SJCRH30 (cell line): ENCODE measurements at regions not wholly inside any gene's neighbourhood (a gene's known extent, or its start where the extent isn't known, plus 50 kb on each side); places are given as distances from the start of the nearest gene placed in this dataset.

ENCODE experiments used
- DNase-seq, 2 experiments: peaks; one replicate each; pipeline ENCODE4 v3.0.0-alpha.2; 2015 to 2020
- H3K27ac ChIP-seq: fragments of 250-450 bp; sonication (Bioruptor Pico); 2 replicates; pipeline ENCODE4 v1.5.1; 2020; ENCODE audit warnings: mild to moderate bottlenecking, moderate library complexity
- H3K27me3 ChIP-seq: fragments of 250-450 bp; sonication (Bioruptor Pico); 2 replicates; pipeline ENCODE4 v1.5.1; 2020; ENCODE audit warnings: mild to moderate bottlenecking, moderate library complexity
- H3K36me3 ChIP-seq: fragments of 250-450 bp; sonication (Bioruptor Pico); 2 replicates; pipeline ENCODE4 v1.5.1; 2020; ENCODE audit warnings: mild to moderate bottlenecking, moderate library complexity
- H3K4me1 ChIP-seq: fragments of 250-450 bp; sonication (Bioruptor Pico); 2 replicates; pipeline ENCODE4 v1.5.1; 2020; ENCODE audit warnings: mild to moderate bottlenecking, moderate library complexity
- H3K4me3 ChIP-seq: fragments of 250-450 bp; sonication (Bioruptor Pico); 2 replicates; pipeline ENCODE4 v1.5.1; 2020; ENCODE audit warnings: mild to moderate bottlenecking, moderate library complexity
- H3K9me3 ChIP-seq: fragments of 250-450 bp; sonication (Bioruptor Pico); replicated peaks from 2 replicates; pipeline ENCODE4 v1.5.1; 2020; ENCODE audit warnings: mild to moderate bottlenecking, moderate library complexity

DNA sequence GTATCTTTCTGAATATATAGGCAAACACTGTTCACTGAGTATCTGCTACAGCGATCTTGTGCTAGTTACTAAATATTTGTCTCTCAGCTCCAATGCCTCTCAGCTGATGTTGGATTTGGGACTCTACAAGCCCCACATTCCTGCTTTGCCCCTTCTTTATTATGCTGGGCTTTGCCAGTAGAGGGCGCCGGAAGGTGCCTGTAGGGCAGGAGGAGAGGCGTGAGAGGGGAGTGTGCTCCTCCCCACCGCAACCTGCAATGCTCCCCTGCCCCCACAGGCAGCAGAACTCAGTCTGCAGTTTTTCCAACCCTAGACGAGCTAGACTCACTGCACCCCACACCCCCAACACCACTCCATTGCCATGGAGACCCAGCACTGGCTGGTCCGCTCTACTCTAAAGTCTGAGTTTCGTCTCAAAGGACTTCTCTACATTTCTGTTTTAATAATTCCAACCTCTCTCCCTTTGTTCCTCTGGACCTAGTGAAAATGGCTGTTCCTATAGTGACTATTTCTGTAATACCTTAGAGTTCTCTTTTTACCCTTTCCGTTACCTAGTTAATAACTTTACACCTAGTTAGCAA is 337.6 kb downstream of the CCSER2 start:
- Histone ChIP-seq H3K4me3 (no peak overlapping the region), H3K27ac (no peak overlapping the region), H3K9me3 (no peaks in the 10 kb centered on the region), H3K27me3 (no peaks in the 10 kb centered on the region), H3K36me3 (no peaks in the 10 kb centered on the region), H3K4me1 (no peaks in the 10 kb centered on the region)
- peak; percentile 20 to 46 for DNase-seq

DNA sequence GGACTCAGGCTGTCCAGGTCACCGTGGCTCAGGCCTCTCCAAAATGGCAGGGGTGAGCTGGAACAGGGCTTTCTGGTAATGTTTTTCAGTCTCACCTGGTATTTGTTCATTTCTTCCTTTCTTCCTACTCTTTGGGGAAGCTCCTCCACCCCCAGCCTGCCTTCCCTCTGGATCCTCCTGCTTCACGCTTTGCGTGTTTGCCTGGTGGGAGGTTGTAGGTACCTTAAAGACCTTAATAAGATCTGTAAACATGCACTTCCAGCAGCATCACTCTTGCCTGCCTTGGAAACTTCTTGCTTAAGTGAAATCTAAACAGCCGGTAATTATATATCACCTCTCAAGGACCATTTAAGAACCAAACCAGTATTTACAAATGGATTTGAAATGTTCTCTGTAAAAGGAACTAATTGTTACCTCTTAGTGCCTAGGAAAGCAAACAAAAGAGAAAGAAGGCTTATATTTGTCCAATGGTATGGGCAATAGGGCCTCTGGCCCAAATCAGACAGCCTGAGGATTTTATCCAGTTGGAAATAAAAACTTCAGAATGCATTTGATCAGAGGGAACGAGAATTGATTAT is 339.9 kb downstream of the CCSER2 start:
- DNase-seq: no peak
- Histone ChIP-seq H3K36me3 (no peaks in the 10 kb centered on the region), H3K27ac (no peak overlapping the region), H3K4me1 (no peaks in the 10 kb centered on the region), H3K27me3 (no peaks in the 10 kb centered on the region), H3K9me3 (no peaks in the 10 kb centered on the region), H3K4me3 (no peak overlapping the region)

DNA sequence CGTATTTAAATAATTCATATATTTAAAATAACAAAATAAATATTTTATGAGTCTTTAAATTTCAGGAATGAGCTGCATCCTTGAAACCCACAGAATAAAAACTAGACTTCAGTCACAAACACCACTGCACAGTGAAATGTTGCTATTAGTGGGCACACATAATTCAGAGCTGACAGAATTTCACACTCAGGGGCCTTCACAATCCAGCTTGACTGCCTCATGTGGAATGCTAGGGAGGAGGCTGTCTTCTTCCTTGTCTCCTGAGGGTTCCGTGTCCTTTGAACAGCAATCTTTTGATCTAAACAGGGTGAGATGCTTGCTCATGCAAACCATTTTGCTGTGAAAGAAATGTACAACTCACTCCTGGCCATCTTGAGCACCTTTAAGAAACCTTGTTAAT is 346.7 kb downstream of the CCSER2 start:
- no peaks in the 10 kb centered on the region for H3K27me3 ChIP-seq
- no peak overlapping the region for H3K27ac ChIP-seq
- H3K36me3 ChIP-seq: no peaks in the 10 kb centered on the region
- no peak overlapping the region for H3K4me3 ChIP-seq
- no peak for DNase-seq
- H3K9me3 ChIP-seq: no peaks in the 10 kb centered on the region
- H3K4me1 ChIP-seq: no peaks in the 10 kb centered on the region

DNA sequence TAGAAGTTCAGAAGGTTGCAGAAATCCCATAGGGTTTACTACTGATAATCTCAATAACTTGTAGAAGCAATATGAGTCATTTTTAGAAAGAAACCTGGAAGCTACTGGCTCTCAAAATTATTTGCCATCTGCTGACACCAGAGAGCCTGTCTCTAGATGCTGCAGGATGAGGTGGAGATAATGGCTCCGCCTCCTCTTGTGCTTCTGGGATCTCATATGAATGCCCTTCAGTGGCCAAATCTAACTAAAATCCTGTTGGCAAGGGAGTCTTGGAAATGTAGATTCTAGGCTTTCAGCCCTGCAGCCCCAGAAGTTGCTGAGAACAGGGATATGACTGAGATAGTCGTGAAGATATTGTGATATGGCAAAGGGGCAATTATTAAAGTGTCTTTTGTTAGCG is 348.1 kb downstream of the CCSER2 start:
- no peak overlapping the region for H3K4me3 ChIP-seq
- DNase-seq: no peak
- H3K9me3 ChIP-seq: no peaks in the 10 kb centered on the region
- no peak overlapping the region for H3K27ac ChIP-seq
- H3K4me1 ChIP-seq: no peaks in the 10 kb centered on the region
- H3K36me3 ChIP-seq: no peaks in the 10 kb centered on the region
- no peaks in the 10 kb centered on the region for H3K27me3 ChIP-seq

DNA sequence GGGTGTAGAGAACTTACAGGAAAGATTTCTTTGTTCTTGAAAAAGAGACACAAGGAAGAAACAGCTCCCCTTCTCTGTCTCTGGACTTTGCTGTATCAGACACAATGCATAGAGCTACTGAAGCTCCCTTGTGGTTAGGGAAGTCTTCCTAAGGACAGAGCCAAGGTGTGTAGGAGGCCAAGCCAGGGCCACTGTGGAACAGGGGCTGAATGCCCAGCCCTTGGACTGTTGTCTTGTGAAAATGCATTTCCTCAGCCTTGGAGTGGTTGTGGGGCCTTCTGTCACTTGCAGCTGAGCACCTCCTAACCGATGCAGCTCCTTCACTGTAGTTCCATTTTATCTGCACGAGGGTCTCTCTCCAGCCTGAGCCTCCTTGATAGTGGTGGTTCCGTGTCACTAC is 353.4 kb downstream of the CCSER2 start:
- Histone ChIP-seq H3K4me3 (no peak overlapping the region), H3K27me3 (no peaks in the 10 kb centered on the region), H3K27ac (peak overlapping the region; percentile 21; the same call in 1 of the 2 replicates), H3K4me1 (peaks cover 14% of the 10 kb centered on the region; the same call in 1 of the 2 replicates), H3K9me3 (no peaks in the 10 kb centered on the region), H3K36me3 (no peaks in the 10 kb centered on the region)
- no peak for DNase-seq

DNA sequence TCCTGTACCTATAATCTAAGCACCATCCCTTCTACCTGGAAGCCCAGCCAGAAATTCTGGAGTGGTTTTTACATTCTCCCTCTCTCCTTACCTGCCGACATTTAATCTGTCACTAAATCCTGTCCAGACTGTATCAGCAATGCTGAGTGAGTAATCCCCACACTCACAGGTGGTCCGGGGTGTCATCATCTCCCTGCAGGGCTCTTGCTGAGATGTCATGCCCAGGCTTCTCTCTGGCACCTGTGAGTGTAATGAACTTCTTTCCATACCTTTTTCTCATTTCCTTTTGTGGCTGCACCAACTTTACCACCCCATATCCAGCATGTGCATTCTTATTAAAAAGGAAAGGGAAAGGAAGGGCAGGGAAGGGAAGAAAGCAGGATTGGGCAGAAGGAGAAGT is 355.2 kb downstream of the CCSER2 start:
- DNase-seq: no peak
- peaks cover 14% of the 10 kb centered on the region; the same call in 1 of the 2 replicates for H3K4me1 ChIP-seq
- peak overlapping the region; percentile 85 for H3K27ac ChIP-seq
- no peaks in the 10 kb centered on the region for H3K27me3 ChIP-seq
- no peaks in the 10 kb centered on the region for H3K36me3 ChIP-seq
- H3K4me3 ChIP-seq: no peak overlapping the region
- no peaks in the 10 kb centered on the region for H3K9me3 ChIP-seq

DNA sequence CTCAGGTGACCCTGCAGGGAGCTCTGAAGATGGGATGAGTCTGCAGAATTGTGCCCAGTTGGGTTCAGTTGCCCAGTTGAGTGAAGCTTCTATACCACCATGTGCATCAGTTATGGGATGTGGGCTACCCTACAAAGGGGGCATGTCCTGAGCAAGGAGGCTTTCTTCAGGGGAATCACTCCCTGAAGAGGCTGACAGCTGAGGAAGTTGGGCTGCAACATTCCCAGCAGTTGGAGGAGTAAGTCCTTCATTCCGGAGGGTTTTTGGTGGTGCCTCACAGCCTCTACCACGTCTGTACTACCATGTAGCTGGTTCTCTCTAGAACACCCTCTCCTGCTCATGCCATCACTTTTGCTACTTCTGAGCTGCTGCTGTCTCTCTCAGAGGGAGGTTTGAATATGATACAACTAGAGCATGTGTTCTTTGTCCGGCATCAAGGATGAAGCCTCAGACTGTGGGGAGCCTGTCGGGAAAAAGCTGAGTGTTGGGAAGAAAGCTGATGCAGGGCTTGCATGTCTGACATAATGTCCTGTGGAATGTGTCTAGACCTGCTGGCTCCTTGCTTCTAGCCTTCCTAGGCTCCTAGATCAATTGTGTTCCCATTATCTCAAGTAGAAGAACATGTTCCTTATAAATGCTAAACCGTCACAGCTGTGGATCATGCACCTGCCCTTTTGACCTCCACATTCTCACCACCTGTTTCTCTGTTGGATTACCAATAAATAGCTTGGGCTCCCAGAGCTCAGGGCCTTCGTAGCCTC is 355.8 kb downstream of the CCSER2 start:
- no peaks in the 10 kb centered on the region for H3K36me3 ChIP-seq
- no peaks in the 10 kb centered on the region for H3K9me3 ChIP-seq
- peak; percentile 43 to 56 for DNase-seq
- no peaks in the 10 kb centered on the region for H3K27me3 ChIP-seq
- peak overlapping the region; percentile 85 for H3K27ac ChIP-seq
- H3K4me3 ChIP-seq: no peak overlapping the region
- H3K4me1 ChIP-seq: peaks cover 14% of the 10 kb centered on the region; the same call in 1 of the 2 replicates

DNA sequence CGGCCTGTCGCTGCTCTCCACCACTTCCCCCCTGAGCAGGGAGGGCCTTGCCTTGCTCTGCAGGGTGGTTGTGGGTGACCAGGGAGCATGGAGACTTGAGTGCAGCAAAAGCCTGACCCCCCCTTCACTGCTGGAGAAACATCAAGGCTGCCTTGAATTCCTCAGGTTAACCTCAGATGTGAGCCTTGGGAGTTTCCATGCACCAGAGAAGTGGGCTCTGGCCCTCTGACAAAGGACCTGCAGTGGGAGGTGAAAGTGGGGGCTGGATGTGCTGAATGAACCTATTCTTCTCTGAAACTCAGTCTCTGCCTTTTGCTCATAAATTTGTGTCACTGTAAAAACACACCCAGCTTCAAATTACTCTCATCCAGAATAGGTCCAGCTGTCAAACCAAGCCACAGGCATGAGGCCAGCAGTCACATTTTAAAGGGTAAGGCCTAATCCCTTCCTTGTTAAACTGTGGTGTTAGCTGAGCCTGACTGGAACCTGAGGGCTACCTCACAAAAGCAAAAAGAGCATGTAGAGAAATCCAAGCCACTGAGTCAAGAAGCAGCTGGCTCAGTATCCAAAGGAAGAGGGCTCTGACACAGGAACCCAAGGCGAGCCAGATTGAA is 356.8 kb downstream of the CCSER2 start:
- H3K36me3 ChIP-seq: no peaks in the 10 kb centered on the region
- peaks cover 14% of the 10 kb centered on the region; the same call in 1 of the 2 replicates for H3K4me1 ChIP-seq
- H3K27me3 ChIP-seq: no peaks in the 10 kb centered on the region
- H3K4me3 ChIP-seq: no peak overlapping the region
- no peaks in the 10 kb centered on the region for H3K9me3 ChIP-seq
- DNase-seq: peak; percentile 60 to 82
- peak overlapping the region; percentile 85 for H3K27ac ChIP-seq

DNA sequence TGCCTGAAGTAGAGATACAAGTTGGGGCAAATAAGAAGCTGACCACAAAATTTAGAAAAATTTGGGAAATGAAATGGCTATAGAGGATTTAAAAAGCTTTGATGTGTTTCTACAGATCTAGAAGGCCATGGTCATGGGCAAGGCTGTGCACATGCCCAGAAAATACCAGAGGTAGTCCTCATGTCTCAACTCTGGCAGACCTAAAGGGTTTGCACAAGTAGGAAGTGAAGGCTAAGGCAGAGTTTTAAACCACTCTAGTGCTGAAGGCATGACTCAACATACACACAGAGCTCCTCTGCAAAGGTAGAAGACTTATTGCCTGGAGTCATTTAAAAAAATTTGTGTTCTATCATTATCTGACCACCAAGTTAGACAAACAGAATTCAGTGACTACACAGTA is 364.6 kb downstream of the CCSER2 start:
- Histone ChIP-seq H3K4me3 (no peak overlapping the region), H3K36me3 (no peaks in the 10 kb centered on the region), H3K4me1 (no peaks in the 10 kb centered on the region), H3K27me3 (no peaks in the 10 kb centered on the region), H3K27ac (no peak overlapping the region), H3K9me3 (no peaks in the 10 kb centered on the region)
- no peak for DNase-seq

DNA sequence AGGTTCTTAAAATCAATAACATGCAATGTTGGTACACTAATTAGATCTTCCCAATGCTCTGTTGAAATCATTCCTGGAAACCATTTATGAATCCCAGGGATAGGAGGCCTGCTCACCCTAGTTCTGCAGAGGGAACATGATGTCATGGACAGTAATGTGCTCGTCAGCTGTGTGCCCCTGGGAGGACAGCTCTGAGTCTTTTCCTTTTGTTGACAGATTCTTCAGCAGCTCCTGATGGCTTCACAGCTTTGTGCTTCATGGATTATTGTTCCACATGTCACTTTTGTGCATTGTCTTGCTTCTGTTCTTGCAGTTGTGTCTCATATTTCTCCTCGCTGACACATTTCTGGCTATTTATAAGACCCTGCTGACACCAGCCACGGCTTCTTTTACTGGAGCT is 367.5 kb downstream of the CCSER2 start:
- no peak overlapping the region for H3K27ac ChIP-seq
- H3K27me3 ChIP-seq: no peaks in the 10 kb centered on the region
- no peak overlapping the region for H3K4me3 ChIP-seq
- H3K9me3 ChIP-seq: no peaks in the 10 kb centered on the region
- DNase-seq: peak in 1 of 2 experiments; percentile 20
- H3K4me1 ChIP-seq: no peaks in the 10 kb centered on the region
- no peaks in the 10 kb centered on the region for H3K36me3 ChIP-seq

DNA sequence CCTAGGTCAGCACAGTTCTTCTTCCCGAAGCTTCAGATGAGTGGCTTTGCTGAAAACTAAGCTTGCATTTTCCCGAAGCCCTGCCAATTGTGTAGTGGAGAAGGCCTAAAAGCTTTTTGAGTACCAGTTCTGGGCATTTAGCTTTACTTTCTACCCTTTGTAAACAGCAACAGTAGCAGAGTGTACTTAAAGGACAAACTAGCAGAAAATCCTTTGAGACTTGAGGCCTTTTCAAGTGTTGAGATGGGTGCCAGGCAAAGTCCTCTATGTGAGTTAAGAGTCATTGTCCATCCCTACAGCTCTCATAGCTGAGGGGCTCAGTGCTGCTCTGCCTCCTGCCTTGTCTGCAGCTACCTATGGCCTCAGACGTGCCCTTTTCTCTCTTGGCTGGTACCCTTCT is 368.2 kb downstream of the CCSER2 start:
- H3K27me3 ChIP-seq: no peaks in the 10 kb centered on the region
- H3K27ac ChIP-seq: no peak overlapping the region
- DNase-seq: no peak

DNA sequence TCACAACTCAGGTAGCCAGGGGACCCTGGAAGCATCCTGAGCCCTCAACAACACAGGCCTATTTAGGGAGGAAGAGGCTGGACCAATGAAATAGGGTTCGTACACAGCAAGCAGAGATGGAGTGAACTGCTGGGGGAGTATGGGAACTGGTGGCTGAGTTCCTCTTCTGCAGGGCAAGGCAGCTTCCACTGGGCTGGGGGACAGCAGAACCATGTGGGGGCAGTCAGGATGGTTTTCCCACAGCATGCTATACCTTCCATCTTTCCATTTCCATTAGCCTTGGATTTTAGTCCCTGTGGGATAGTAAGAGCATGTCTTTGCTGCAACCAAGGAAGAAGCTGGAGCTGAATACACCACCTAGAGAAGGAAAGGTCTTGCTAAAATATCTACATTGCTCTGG is 370.6 kb downstream of the CCSER2 start:
- H3K36me3 ChIP-seq: no peaks in the 10 kb centered on the region
- no peaks in the 10 kb centered on the region for H3K27me3 ChIP-seq
- no peak overlapping the region for H3K4me3 ChIP-seq
- no peaks in the 10 kb centered on the region for H3K4me1 ChIP-seq
- DNase-seq: no peak
- no peak overlapping the region for H3K27ac ChIP-seq
- no peaks in the 10 kb centered on the region for H3K9me3 ChIP-seq

More for the DNA sequence above, 368.2 kb downstream of the CCSER2 start:
- H3K9me3 ChIP-seq: no peaks in the 10 kb centered on the region
- H3K4me3 ChIP-seq: no peak overlapping the region
- no peaks in the 10 kb centered on the region for H3K36me3 ChIP-seq
- H3K4me1 ChIP-seq: no peaks in the 10 kb centered on the region

DNA sequence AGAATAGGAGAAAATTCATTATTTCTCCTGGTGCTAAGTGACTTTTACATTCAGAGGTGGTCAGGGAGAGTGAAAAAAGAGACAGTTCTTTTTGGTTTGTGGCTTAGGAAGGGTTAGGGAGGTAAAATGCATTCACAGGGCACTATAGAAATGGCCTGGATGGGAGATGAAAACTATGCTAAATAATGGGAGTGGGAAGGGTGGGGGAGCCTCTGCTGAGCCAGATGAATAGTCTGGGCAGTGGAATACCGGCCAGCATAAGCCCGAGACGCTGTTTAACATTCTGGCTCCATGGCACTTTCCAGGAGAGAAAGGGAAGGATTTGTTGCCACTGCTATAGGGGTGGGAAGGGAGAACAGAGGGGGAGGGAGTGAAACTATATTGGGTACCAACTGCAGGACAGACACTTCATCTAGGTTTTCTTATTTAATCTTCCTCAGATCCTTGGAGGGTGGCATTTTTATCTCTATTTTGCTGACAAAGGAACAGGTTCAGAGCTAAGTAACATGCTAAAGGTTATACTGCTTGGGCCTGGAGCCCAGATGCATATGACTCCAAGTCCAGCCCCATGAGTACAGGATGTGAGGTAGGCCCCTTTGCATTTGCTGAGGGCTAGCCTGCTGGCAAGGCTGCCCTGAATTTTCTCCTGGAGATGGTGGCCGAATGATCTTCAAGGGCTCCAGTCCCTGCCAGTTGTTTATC is 372.4 kb downstream of the CCSER2 start:
- Histone ChIP-seq H3K36me3 (no peaks in the 10 kb centered on the region), H3K4me3 (no peak overlapping the region), H3K27ac (no peak overlapping the region), H3K9me3 (no peaks in the 10 kb centered on the region), H3K4me1 (no peaks in the 10 kb centered on the region), H3K27me3 (no peaks in the 10 kb centered on the region)
- DNase-seq: no peak

DNA sequence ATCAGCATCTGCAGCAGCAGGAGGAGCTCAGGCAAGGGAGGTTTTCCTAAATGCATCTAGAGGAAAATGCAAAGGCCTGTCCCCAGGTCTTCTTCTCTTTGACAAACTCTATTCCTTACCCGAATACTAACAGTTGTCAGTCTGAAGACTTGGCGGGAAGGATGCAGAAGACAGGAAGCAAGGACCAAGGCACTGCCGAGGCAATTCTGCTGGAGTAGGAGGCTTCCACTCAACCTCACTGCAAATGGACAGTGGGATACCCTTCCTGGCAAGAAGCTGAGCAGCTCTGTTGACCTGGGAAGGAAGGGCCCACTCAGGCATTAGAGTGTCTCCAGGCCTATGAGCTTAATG is 373.0 kb downstream of the CCSER2 start:
- no peaks in the 10 kb centered on the region for H3K36me3 ChIP-seq
- no peak for DNase-seq
- no peak overlapping the region for H3K4me3 ChIP-seq
- no peaks in the 10 kb centered on the region for H3K4me1 ChIP-seq
- no peaks in the 10 kb centered on the region for H3K27me3 ChIP-seq
- H3K9me3 ChIP-seq: no peaks in the 10 kb centered on the region
- H3K27ac ChIP-seq: no peak overlapping the region

DNA sequence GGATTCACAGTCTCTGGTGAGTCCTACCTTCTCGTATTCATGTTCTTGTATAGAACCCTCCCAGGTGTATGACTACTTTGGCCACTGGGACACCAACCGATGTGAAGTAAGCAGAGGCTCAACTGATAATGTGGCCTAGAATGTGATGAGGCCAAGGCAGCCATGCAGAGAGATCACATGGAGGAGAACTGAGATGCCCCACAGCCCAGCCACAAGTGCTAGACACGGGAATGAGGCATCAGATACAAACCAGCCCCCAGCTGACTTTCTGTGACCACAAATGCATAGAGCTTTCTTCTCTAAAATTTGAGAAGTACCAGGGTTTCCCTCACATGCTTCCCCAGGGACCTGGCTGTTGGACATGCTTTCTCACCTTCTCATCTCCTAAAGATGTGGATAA is 375.7 kb downstream of the CCSER2 start:
- no peak overlapping the region for H3K27ac ChIP-seq
- no peak for DNase-seq
- no peaks in the 10 kb centered on the region for H3K27me3 ChIP-seq
- no peaks in the 10 kb centered on the region for H3K4me1 ChIP-seq
- no peaks in the 10 kb centered on the region for H3K36me3 ChIP-seq
- no peaks in the 10 kb centered on the region for H3K9me3 ChIP-seq
- no peak overlapping the region for H3K4me3 ChIP-seq
